ENCODE measurements at regions not wholly inside any gene's neighbourhood (a gene's known extent, or its start where the extent isn't known, plus 50 kb on each side); places are given as distances from the start of the nearest gene placed in this dataset.

- DNase-seq: no peak
Measured at GRCh38 chr4:123748806-123749205, 352.2 kb downstream of the SPRY1 start.

- DNase-seq: no peak
Measured at GRCh38 chr4:123749383-123749782, 352.8 kb downstream of the SPRY1 start.

- DNase-seq: peak; percentile 86
Measured at GRCh38 chr4:123750044-123750443, 353.4 kb downstream of the SPRY1 start.

- no peak for DNase-seq
Measured at GRCh38 chr4:123755655-123756054, 359.1 kb downstream of the SPRY1 start.

GRCh38 chr4:123767806-123768205 is 371.2 kb downstream of the SPRY1 start:
- DNase-seq: no peak

- DNase-seq: no peak
Measured at GRCh38 chr4:123770884-123771283, 374.3 kb downstream of the SPRY1 start.

- DNase-seq: no peak
Measured at GRCh38 chr4:123776267-123776666, 379.7 kb downstream of the SPRY1 start.

GRCh38 chr4:123777373-123777772 is 380.8 kb downstream of the SPRY1 start:
- DNase-seq: peak; percentile 92

GRCh38 chr4:123783151-123783790 is 386.7 kb downstream of the SPRY1 start:
- peak; percentile 17 for DNase-seq

GRCh38 chr4:123783921-123784320 is 387.3 kb downstream of the SPRY1 start:
- no peak for DNase-seq

- DNase-seq: peak; percentile 39
Measured at GRCh38 chr4:123784626-123785025, 388.0 kb downstream of the SPRY1 start.

- peak; percentile 86 for DNase-seq
Measured at GRCh38 chr4:123785538-123785937, 388.9 kb downstream of the SPRY1 start.

- DNase-seq: peak; percentile 88
Measured at GRCh38 chr4:123786163-123786915, 389.7 kb downstream of the SPRY1 start.

- peak; percentile 96 for DNase-seq
Measured at GRCh38 chr4:123786920-123787319, 390.3 kb downstream of the SPRY1 start.

GRCh38 chr4:123787512-123788080 is 391.0 kb downstream of the SPRY1 start:
- DNase-seq: no peak

GRCh38 chr4:123788577-123788976 is 392.0 kb downstream of the SPRY1 start:
- no peak for DNase-seq

- peak; percentile 31 for DNase-seq
Measured at GRCh38 chr4:123790681-123791080, 394.1 kb downstream of the SPRY1 start.

- DNase-seq: no peak
Measured at GRCh38 chr4:123802082-123802645, 405.6 kb downstream of the SPRY1 start.

GRCh38 chr4:123802933-123803332 is 406.3 kb downstream of the SPRY1 start:
- no peak for DNase-seq

- DNase-seq: no peak
Measured at GRCh38 chr4:123804196-123804721, 407.7 kb downstream of the SPRY1 start.

- DNase-seq: no peak
Measured at GRCh38 chr4:123806056-123806455, 409.5 kb downstream of the SPRY1 start.

- no peak for DNase-seq
Measured at GRCh38 chr4:123807187-123807586, 410.6 kb downstream of the SPRY1 start.

GRCh38 chr4:123807866-123808265 is 411.3 kb downstream of the SPRY1 start:
- no peak for DNase-seq

All from tongue (tissue), 1 donor.